Liver (tissue), 8 donors: ENCODE measurements at regions not wholly inside any gene's neighbourhood (a gene's known extent, or its start where the extent isn't known, plus 50 kb on each side); places are given as distances from the start of the nearest gene placed in this dataset.

Experiments used
- DNase-seq: peaks from one replicate; pipeline ENCODE4 v3.0.0-alpha.2; 2017; ENCODE audit warnings: low spot score
- H3K27ac ChIP-seq, 2 donors: one replicate each; pipeline ENCODE4 v1.7.0; 2013; ENCODE audit warnings: inconsistent platforms in 2 of 2, low read length in 2 of 2, control low read depth in 1 of 2, low read depth in 1 of 2, mild to moderate bottlenecking in 1 of 2
- H3K27me3 ChIP-seq, 4 donors: one replicate each; pipeline versions ENCODE4 v1.6.1 to v1.7.0; 2013; ENCODE audit warnings: low read length in 3 of 4, inconsistent platforms in 1 of 4, mild to moderate bottlenecking in 1 of 4, moderate library complexity in 1 of 4; ENCODE audit not compliant: control insufficient read depth in 4 of 4, insufficient read depth in 4 of 4
- H3K36me3 ChIP-seq, 4 donors: one replicate each; pipeline versions ENCODE4 v1.6.1 to v1.7.0; 2013; ENCODE audit warnings: low read length in 3 of 4, mild to moderate bottlenecking in 3 of 4, low read depth in 1 of 4, moderate library complexity in 1 of 4; ENCODE audit not compliant: control insufficient read depth in 4 of 4, insufficient read depth in 3 of 4
- H3K4me1 ChIP-seq, 4 donors: one replicate each; pipeline versions ENCODE4 v1.6.1 to v1.7.0; 2013; ENCODE audit warnings: low read length in 3 of 4, mild to moderate bottlenecking in 3 of 4, moderate library complexity in 1 of 4; ENCODE audit not compliant: control insufficient read depth in 4 of 4, insufficient read depth in 4 of 4
- H3K4me3 ChIP-seq, 3 donors: one replicate each; pipeline versions ENCODE4 v1.6.1 to v1.7.0; 2013; ENCODE audit warnings: low read length in 3 of 3, control low read depth in 1 of 3, low read depth in 1 of 3, mild to moderate bottlenecking in 1 of 3
- H3K9ac ChIP-seq, 2 donors: one replicate each; pipeline ENCODE4 v1.7.0; 2013; ENCODE audit warnings: low read length in 2 of 2, mild to moderate bottlenecking in 2 of 2, moderate library complexity in 2 of 2, control low read depth in 1 of 2, low read depth in 1 of 2
- H3K9me3 ChIP-seq, 4 donors: one replicate each; pipeline versions ENCODE4 v1.6.1 to v1.7.0; 2013; ENCODE audit warnings: low read length in 3 of 4; ENCODE audit not compliant: control insufficient read depth in 4 of 4
- EGR1 ChIP-seq, 2 donors: IDR thresholded peaks; 2 replicates each; pipeline ENCODE4 v1.6.1; 2016 to 2018; ENCODE audit warnings: antibody characterized with exemption in 2 of 2, low read depth in 2 of 2
- FOXA1 ChIP-seq: IDR thresholded peaks from 2 replicates; pipeline ENCODE4 v1.6.1; 2016; ENCODE audit warnings: antibody characterized with exemption
- FOXA2 ChIP-seq: IDR thresholded peaks from 2 replicates; pipeline ENCODE4 v1.6.1; 2016; ENCODE audit warnings: antibody characterized with exemption
- GABPA ChIP-seq, 2 donors: IDR thresholded peaks in 1 of 2; conservative IDR thresholded peaks in 1 of 2; 2 replicates each; pipeline ENCODE4 v1.6.1; 2016; ENCODE audit warnings: antibody characterized with exemption in 2 of 2, mild to moderate bottlenecking in 1 of 2, moderate library complexity in 1 of 2
- HNF4A ChIP-seq, 2 donors: conservative IDR thresholded peaks; 2 replicates each; pipeline ENCODE4 v1.6.1; 2016; ENCODE audit warnings: antibody characterized with exemption in 2 of 2, mild to moderate bottlenecking in 2 of 2
- HNF4G ChIP-seq: IDR thresholded peaks from 2 replicates; pipeline ENCODE4 v1.6.1; 2016; ENCODE audit warnings: antibody characterized with exemption
- JUND ChIP-seq, 2 donors: IDR thresholded peaks; 2 replicates each; pipeline ENCODE4 v1.6.1; 2016; ENCODE audit warnings: antibody characterized with exemption in 2 of 2
- NR2F2 ChIP-seq: IDR thresholded peaks from 2 replicates; pipeline ENCODE4 v1.6.1; 2016; ENCODE audit warnings: antibody characterized with exemption
- RAD21 ChIP-seq, 2 donors: IDR thresholded peaks; 2 replicates each; pipeline ENCODE4 v1.6.1; 2016; ENCODE audit warnings: antibody characterized with exemption in 2 of 2, mild to moderate bottlenecking in 2 of 2
- SP1 ChIP-seq: IDR thresholded peaks from 2 replicates; pipeline ENCODE4 v1.6.1; 2018; ENCODE audit warnings: antibody characterized with exemption, mild to moderate bottlenecking
- TAF1 ChIP-seq: conservative IDR thresholded peaks from 2 replicates; pipeline ENCODE4 v1.6.1; 2016; ENCODE audit warnings: antibody characterized with exemption, mild to moderate bottlenecking
- YY1 ChIP-seq: IDR thresholded peaks from 2 replicates; pipeline ENCODE4 v1.6.1; 2016; ENCODE audit warnings: antibody characterized with exemption, mild to moderate bottlenecking
- WGBS: extraction: QIAGEN DNeasy Blood & Tissue Kit; methylation state at CpG from one replicate; pipeline ENCODE4 v1.1.7; 2013; 5-methylcytosine and 5-hydroxymethylcytosine counted together
- TF ChIP-seq, protein P1 (sequence below): IDR thresholded peaks from 2 replicates; pipeline ENCODE4 v1.6.1; 2016; ENCODE audit warnings: antibody characterized with exemption
- TF ChIP-seq, protein P2 (sequence below): fragments of 150-350 bp; IDR thresholded peaks from 2 replicates; pipeline ENCODE4 v1.5.1; 2017; ENCODE audit warnings: improper control_type of control experiment, low read depth, low read length; ENCODE audit not compliant: missing input control
- TF ChIP-seq, protein P3 (sequence below): IDR thresholded peaks from 2 replicates; pipeline ENCODE4 v1.6.1; 2016; ENCODE audit warnings: antibody characterized with exemption, mild to moderate bottlenecking
- TF ChIP-seq, protein P4 (sequence below): IDR thresholded peaks from 2 replicates; pipeline ENCODE4 v1.6.1; 2016; ENCODE audit warnings: antibody characterized with exemption
- TF ChIP-seq, protein P5 (sequence below): IDR thresholded peaks from 2 replicates; pipeline ENCODE4 v1.6.1; 2016; ENCODE audit warnings: antibody characterized with exemption
- donor health status: healthy.
- donor health status: healthy.
- donor health status: healthy.
- donor health status: healthy.
- donor health status: healthy.

DNA sequence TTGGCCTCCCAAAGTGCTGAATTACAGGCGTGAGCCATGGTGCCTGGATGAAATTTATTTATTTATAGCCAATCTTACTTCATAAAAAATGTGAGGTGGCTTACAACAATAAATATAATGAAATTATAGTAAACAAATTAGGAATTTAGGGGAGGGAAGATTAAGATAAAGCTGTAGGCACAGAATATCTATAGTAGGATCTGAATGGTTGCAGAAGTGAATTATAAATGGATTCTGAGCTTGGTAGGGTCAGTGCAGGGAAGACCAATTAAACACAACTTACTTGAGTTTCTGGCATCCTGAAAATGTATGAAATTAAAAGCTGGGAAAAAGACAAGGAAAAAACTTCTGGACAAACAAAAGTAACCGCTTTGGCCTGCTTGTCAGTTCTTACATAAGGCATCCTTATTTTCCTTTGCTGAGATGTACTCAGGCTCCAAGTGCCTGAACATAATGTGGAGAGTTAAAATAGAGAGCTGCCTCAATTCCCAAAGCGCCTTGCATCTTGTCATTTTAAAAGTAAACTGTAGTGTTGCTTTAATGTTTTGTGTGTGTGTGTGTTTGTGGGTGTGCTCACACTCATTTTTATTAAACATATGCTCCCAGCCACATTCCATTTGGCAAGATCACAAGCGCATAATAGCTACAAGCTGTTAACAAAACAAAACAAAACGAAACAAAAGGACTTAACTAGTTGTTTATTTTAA is 247.3 kb downstream of the S1PR1 start:
- no peak for DNase-seq

DNA sequence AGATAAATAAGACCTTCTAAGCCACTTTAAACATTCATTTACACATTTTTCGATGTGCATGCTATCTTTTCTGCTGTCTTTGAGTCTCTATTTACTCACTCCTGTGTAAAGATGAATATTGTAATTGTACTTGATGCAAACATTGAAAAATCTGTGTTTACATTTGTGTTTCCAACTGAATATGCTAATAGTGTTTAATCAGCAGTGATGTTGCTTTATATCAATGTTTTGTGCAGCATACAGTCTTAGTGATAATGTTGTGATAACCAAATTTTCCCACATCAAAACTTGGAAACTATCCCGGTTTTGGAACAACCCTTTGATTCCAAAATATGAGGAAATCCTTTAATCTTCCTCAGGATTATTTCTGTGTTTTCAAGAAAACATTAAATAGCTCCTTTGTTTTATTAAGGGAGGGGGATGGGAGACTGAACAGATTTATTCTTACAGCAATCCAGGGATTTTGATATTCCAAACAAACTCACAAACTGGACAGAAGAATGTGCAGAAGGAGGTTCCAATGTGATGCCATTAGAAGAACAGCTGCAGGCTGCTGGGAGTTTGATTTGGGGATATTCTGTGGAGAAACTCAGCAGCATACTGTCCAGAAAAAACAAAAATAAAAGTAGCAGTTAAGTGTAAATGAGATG is 248.0 kb downstream of the S1PR1 start:
- H3K4me1 ChIP-seq: no peaks in the 10 kb centered on the region
- no peak overlapping the region for H3K9ac ChIP-seq
- H3K27ac ChIP-seq: no peak overlapping the region
- H3K9me3 ChIP-seq: peaks cover 0 to under 1% (median 0%) of the 10 kb centered on the region in 4 donors
- H3K4me3 ChIP-seq: no peak overlapping the region
- DNase-seq: no peak
- no peaks in the 10 kb centered on the region for H3K27me3 ChIP-seq
- H3K36me3 ChIP-seq: no peaks in the 10 kb centered on the region
- whole genome bisulfite sequencing: 26% methylated on average over 2 of the region's 2 CpGs
- TF ChIP-seq HNF4A (conservative IDR thresholded peaks at IDR 0.05) (no peak), HNF4G (no peak), NR2F2 (no peak), SP1 (no peak), RAD21 (IDR thresholded peaks at IDR 0.05) (no peak), JUND (IDR thresholded peaks at IDR 0.05) (no peak), FOXA2 (no peak), YY1 (no peak), FOXA1 (no peak), GABPA (IDR thresholded peaks at IDR 0.05 in 1 of 2, conservative IDR thresholded peaks at IDR 0.05 in 1 of 2) (no peak)
- TF ChIP-seq, protein P1, sequence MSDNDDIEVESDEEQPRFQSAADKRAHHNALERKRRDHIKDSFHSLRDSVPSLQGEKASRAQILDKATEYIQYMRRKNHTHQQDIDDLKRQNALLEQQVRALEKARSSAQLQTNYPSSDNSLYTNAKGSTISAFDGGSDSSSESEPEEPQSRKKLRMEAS: no peak
- TF ChIP-seq, protein P2, sequence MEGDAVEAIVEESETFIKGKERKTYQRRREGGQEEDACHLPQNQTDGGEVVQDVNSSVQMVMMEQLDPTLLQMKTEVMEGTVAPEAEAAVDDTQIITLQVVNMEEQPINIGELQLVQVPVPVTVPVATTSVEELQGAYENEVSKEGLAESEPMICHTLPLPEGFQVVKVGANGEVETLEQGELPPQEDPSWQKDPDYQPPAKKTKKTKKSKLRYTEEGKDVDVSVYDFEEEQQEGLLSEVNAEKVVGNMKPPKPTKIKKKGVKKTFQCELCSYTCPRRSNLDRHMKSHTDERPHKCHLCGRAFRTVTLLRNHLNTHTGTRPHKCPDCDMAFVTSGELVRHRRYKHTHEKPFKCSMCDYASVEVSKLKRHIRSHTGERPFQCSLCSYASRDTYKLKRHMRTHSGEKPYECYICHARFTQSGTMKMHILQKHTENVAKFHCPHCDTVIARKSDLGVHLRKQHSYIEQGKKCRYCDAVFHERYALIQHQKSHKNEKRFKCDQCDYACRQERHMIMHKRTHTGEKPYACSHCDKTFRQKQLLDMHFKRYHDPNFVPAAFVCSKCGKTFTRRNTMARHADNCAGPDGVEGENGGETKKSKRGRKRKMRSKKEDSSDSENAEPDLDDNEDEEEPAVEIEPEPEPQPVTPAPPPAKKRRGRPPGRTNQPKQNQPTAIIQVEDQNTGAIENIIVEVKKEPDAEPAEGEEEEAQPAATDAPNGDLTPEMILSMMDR: no peak
- TF ChIP-seq, protein P3, sequence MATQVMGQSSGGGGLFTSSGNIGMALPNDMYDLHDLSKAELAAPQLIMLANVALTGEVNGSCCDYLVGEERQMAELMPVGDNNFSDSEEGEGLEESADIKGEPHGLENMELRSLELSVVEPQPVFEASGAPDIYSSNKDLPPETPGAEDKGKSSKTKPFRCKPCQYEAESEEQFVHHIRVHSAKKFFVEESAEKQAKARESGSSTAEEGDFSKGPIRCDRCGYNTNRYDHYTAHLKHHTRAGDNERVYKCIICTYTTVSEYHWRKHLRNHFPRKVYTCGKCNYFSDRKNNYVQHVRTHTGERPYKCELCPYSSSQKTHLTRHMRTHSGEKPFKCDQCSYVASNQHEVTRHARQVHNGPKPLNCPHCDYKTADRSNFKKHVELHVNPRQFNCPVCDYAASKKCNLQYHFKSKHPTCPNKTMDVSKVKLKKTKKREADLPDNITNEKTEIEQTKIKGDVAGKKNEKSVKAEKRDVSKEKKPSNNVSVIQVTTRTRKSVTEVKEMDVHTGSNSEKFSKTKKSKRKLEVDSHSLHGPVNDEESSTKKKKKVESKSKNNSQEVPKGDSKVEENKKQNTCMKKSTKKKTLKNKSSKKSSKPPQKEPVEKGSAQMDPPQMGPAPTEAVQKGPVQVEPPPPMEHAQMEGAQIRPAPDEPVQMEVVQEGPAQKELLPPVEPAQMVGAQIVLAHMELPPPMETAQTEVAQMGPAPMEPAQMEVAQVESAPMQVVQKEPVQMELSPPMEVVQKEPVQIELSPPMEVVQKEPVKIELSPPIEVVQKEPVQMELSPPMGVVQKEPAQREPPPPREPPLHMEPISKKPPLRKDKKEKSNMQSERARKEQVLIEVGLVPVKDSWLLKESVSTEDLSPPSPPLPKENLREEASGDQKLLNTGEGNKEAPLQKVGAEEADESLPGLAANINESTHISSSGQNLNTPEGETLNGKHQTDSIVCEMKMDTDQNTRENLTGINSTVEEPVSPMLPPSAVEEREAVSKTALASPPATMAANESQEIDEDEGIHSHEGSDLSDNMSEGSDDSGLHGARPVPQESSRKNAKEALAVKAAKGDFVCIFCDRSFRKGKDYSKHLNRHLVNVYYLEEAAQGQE: no peak
- TF ChIP-seq, protein P4, sequence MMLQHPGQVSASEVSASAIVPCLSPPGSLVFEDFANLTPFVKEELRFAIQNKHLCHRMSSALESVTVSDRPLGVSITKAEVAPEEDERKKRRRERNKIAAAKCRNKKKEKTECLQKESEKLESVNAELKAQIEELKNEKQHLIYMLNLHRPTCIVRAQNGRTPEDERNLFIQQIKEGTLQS: no peak
- TF ChIP-seq, protein P5, sequence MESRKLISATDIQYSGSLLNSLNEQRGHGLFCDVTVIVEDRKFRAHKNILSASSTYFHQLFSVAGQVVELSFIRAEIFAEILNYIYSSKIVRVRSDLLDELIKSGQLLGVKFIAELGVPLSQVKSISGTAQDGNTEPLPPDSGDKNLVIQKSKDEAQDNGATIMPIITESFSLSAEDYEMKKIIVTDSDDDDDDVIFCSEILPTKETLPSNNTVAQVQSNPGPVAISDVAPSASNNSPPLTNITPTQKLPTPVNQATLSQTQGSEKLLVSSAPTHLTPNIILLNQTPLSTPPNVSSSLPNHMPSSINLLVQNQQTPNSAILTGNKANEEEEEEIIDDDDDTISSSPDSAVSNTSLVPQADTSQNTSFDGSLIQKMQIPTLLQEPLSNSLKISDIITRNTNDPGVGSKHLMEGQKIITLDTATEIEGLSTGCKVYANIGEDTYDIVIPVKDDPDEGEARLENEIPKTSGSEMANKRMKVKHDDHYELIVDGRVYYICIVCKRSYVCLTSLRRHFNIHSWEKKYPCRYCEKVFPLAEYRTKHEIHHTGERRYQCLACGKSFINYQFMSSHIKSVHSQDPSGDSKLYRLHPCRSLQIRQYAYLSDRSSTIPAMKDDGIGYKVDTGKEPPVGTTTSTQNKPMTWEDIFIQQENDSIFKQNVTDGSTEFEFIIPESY: no peak

More for the DNA sequence above, 247.3 kb downstream of the S1PR1 start:
- no peak for TF ChIP-seq HNF4A (conservative IDR thresholded peaks at IDR 0.05)
- TF ChIP-seq FOXA2: no peak
- TF ChIP-seq EGR1 (IDR thresholded peaks at IDR 0.05; ENCODE audit: low read depth in 2 of 2): no peak
- TF ChIP-seq SP1: no peak
- no peak for TF ChIP-seq GABPA (IDR thresholded peaks at IDR 0.05 in 1 of 2, conservative IDR thresholded peaks at IDR 0.05 in 1 of 2)
- TF ChIP-seq TAF1: no peak
- Histone ChIP-seq H3K4me3 (no peak overlapping the region), H3K36me3 (no peaks in the 10 kb centered on the region), H3K27me3 (no peaks in the 10 kb centered on the region), H3K9me3 (no peaks in the 10 kb centered on the region), H3K27ac (no peak overlapping the region), H3K9ac (no peak overlapping the region), H3K4me1 (no peaks in the 10 kb centered on the region)
- WGBS: 59% methylated on average over 5 of the region's 5 CpGs
